CD4-positive, alpha-beta memory T cell (primary cell): ENCODE measurements at regions not wholly inside any gene's neighbourhood (a gene's known extent, or its start where the extent isn't known, plus 50 kb on each side); places are given as distances from the start of the nearest gene placed in this dataset.

Source experiments
- CTCF ChIA-PET: fragments of 350-600 bp; sonication (Branson Sonifier 250); formaldehyde crosslinking; loops from one replicate; lab custom pipeline; 2021; ENCODE audit warnings: inconsistent platforms; ENCODE audit not compliant: partially characterized antibody; lab: Charles Lee
- POLR2A ChIA-PET: fragments of 350-600 bp; sonication (Branson Sonifier 250); formaldehyde crosslinking; loops from one replicate; lab custom pipeline; 2021; ENCODE audit not compliant: partially characterized antibody; lab: Charles Lee
- DNase-seq, 5 donors: peaks; one replicate each; pipeline versions ENCODE4 v3.0.0 to v3.0.0-alpha.2; 2020 to 2022; ENCODE audit warnings: mixed read lengths in 1 of 5
- H3K27ac ChIP-seq: one replicate; pipeline ENCODE4 v1.7.0; 2013; ENCODE audit warnings: low read depth, low read length
- H3K27me3 ChIP-seq: 2 replicates; pipeline ENCODE4 v1.7.0; 2013; ENCODE audit warnings: mild to moderate bottlenecking, low read length, moderate library complexity; ENCODE audit not compliant: insufficient read depth
- H3K36me3 ChIP-seq: 2 replicates; pipeline ENCODE4 v1.7.0; 2013; ENCODE audit warnings: mild to moderate bottlenecking, low read length, moderate library complexity; ENCODE audit not compliant: insufficient read depth
- H3K4me1 ChIP-seq: 2 replicates; pipeline ENCODE4 v1.7.0; 2013; ENCODE audit warnings: mild to moderate bottlenecking, low read length, moderate library complexity; ENCODE audit not compliant: insufficient read depth
- H3K4me3 ChIP-seq, 2 donors: one replicate each; pipeline ENCODE4 v1.7.0; 2013; ENCODE audit warnings: low read length in 2 of 2, mild to moderate bottlenecking in 1 of 2
- H3K9me3 ChIP-seq, 2 donors: one replicate each; pipeline ENCODE4 v1.7.0; 2013; ENCODE audit warnings: low read length in 2 of 2, control low read depth in 1 of 2; ENCODE audit not compliant: control insufficient read depth in 1 of 2
- H3K27ac Mint-ChIP-seq, 7 donors: one replicate each; pipeline ENCODE4 v1.8.0; 2020 to 2021; ENCODE audit warnings: mixed read lengths in 7 of 7, mild to moderate bottlenecking in 6 of 7, inconsistent platforms in 3 of 7, moderate library complexity in 3 of 7
- H3K27me3 Mint-ChIP-seq, 2 donors: one replicate each; pipeline ENCODE4 v1.8.0; 2020 to 2021; ENCODE audit warnings: mixed read lengths in 2 of 2
- H3K36me3 Mint-ChIP-seq, 2 donors: one replicate each; pipeline ENCODE4 v1.8.0; 2020 to 2021; ENCODE audit warnings: mixed read lengths in 2 of 2, inconsistent platforms in 1 of 2, mild to moderate bottlenecking in 1 of 2
- H3K4me1 Mint-ChIP-seq, 4 donors: one replicate each; pipeline ENCODE4 v1.8.0; 2020 to 2021; ENCODE audit warnings: mixed read lengths in 4 of 4, mild to moderate bottlenecking in 1 of 4
- H3K4me3 Mint-ChIP-seq, 8 donors: one replicate each; pipeline ENCODE4 v1.8.0; 2020 to 2021; ENCODE audit warnings: mixed read lengths in 8 of 8, mild to moderate bottlenecking in 7 of 8, moderate library complexity in 6 of 8, inconsistent platforms in 3 of 8
- H3K9me3 Mint-ChIP-seq, 8 donors: one replicate each; pipeline ENCODE4 v1.8.0; 2020 to 2021; ENCODE audit warnings: mixed read lengths in 8 of 8, mild to moderate bottlenecking in 5 of 8, inconsistent platforms in 3 of 8, moderate library complexity in 1 of 8
- intact Hi-C: fragments of 100-400 bp; cut with micrococcal nuclease; formaldehyde crosslinking; loops from one replicate; pipeline ENCODE4 v1.15.1; 2023

GRCh38 chr6:40937491-40937890 is 101.5 kb downstream of the UNC5CL start:
- H3K4me1 Mint-ChIP-seq = no peaks in the 10 kb centered on the region

GRCh38 chr6:40936818-40937251 is 102.2 kb downstream of the UNC5CL start:
- Mint-ChIP-seq H3K27ac (no peak overlapping the region), H3K9me3 (no peaks in the 10 kb centered on the region), H3K27me3 (peaks cover 9 to 11% of the 10 kb centered on the region in 2 donors), H3K4me1 (no peaks in the 10 kb centered on the region), H3K4me3 (no peak overlapping the region), H3K36me3 (no peaks in the 10 kb centered on the region)
- Histone ChIP-seq H3K9me3 (no peaks in the 10 kb centered on the region), H3K36me3 (no peaks in the 10 kb centered on the region), H3K27ac (no peak overlapping the region), H3K4me3 (no peak overlapping the region), H3K27me3 (no peaks in the 10 kb centered on the region), H3K4me1 (no peaks in the 10 kb centered on the region)
- POLR2A ChIA-PET = no interaction called here
- intact Hi-C loops = no loop called here
- DNase-seq = no peak
- CTCF ChIA-PET = interaction anchor here (1.3 kb wide), 1 partner anchor 432 kb away, joined by 3 read pairs; no protein-coding TSS in a partner anchor

More at GRCh38 chr6:40937491-40937890, 101.5 kb downstream of the UNC5CL start:
- POLR2A ChIA-PET = no interaction called here
- no peaks in the 10 kb centered on the region for H3K27me3 ChIP-seq
- H3K9me3 ChIP-seq = no peaks in the 10 kb centered on the region
- Mint-ChIP-seq H3K36me3 (no peaks in the 10 kb centered on the region), H3K9me3 (no peaks in the 10 kb centered on the region), H3K27me3 (peaks cover 9 to 11% of the 10 kb centered on the region in 2 donors), H3K27ac (no peak overlapping the region), H3K4me3 (no peak overlapping the region)
- H3K4me3 ChIP-seq = no peak overlapping the region
- intact Hi-C loops = no loop called here
- no peak for DNase-seq
- no peak overlapping the region for H3K27ac ChIP-seq
- no peaks in the 10 kb centered on the region for H3K36me3 ChIP-seq
- no peaks in the 10 kb centered on the region for H3K4me1 ChIP-seq
- CTCF ChIA-PET = interaction anchor here (1.3 kb wide), 2 partner anchors 13 to 431 kb away, joined by 3 to 5 read pairs; no protein-coding TSS in a partner anchor

GRCh38 chr6:40933864-40934263 is 105.2 kb downstream of the UNC5CL start:
- no peak overlapping the region for H3K27ac Mint-ChIP-seq
- intact Hi-C loops = no loop called here
- H3K27me3 ChIP-seq = no peaks in the 10 kb centered on the region
- no peak for DNase-seq
- no peaks in the 10 kb centered on the region for H3K4me1 Mint-ChIP-seq
- peaks cover 5% of the 10 kb centered on the region in 2 donors for H3K27me3 Mint-ChIP-seq
- H3K36me3 Mint-ChIP-seq = no peaks in the 10 kb centered on the region
- no peak overlapping the region for H3K4me3 Mint-ChIP-seq
- ChIA-PET CTCF (no interaction called here), POLR2A (no interaction called here)
- H3K9me3 Mint-ChIP-seq = no peaks in the 10 kb centered on the region
- H3K27ac ChIP-seq = no peak overlapping the region
- no peaks in the 10 kb centered on the region for H3K36me3 ChIP-seq
- H3K4me3 ChIP-seq = no peak overlapping the region
- no peaks in the 10 kb centered on the region for H3K4me1 ChIP-seq
- no peaks in the 10 kb centered on the region for H3K9me3 ChIP-seq

- no peaks in the 10 kb centered on the region for H3K27me3 ChIP-seq
- DNase-seq = no peak
- intact Hi-C loops = no loop called here
- ChIA-PET POLR2A (no interaction called here), CTCF (no interaction called here)
- Mint-ChIP-seq H3K4me1 (no peaks in the 10 kb centered on the region), H3K9me3 (no peaks in the 10 kb centered on the region), H3K36me3 (no peaks in the 10 kb centered on the region), H3K27me3 (peaks cover 3 to 5% of the 10 kb centered on the region in 2 donors), H3K27ac (no peak overlapping the region), H3K4me3 (no peak overlapping the region)
- no peaks in the 10 kb centered on the region for H3K9me3 ChIP-seq
- H3K36me3 ChIP-seq = no peaks in the 10 kb centered on the region
- H3K4me1 ChIP-seq = no peaks in the 10 kb centered on the region
- H3K27ac ChIP-seq = no peak overlapping the region
- no peak overlapping the region for H3K4me3 ChIP-seq
These were observed 106.1 kb downstream of the UNC5CL start for GRCh38 chr6:40932953-40933352.

GRCh38 chr6:40932366-40932765 is 106.7 kb downstream of the UNC5CL start:
- Mint-ChIP-seq H3K9me3 (no peaks in the 10 kb centered on the region), H3K4me3 (no peak overlapping the region), H3K36me3 (no peaks in the 10 kb centered on the region), H3K27ac (no peak overlapping the region), H3K27me3 (peaks cover 3 to 5% of the 10 kb centered on the region in 2 donors), H3K4me1 (no peaks in the 10 kb centered on the region)
- ChIA-PET CTCF (no interaction called here), POLR2A (no interaction called here)
- no peaks in the 10 kb centered on the region for H3K27me3 ChIP-seq
- no peak for DNase-seq
- H3K36me3 ChIP-seq = no peaks in the 10 kb centered on the region
- no peaks in the 10 kb centered on the region for H3K9me3 ChIP-seq
- intact Hi-C loops = no loop called here
- no peak overlapping the region for H3K4me3 ChIP-seq
- no peak overlapping the region for H3K27ac ChIP-seq
- no peaks in the 10 kb centered on the region for H3K4me1 ChIP-seq

- Mint-ChIP-seq H3K4me1 (no peaks in the 10 kb centered on the region), H3K27me3 (peaks cover 3 to 5% of the 10 kb centered on the region in 2 donors), H3K4me3 (no peak overlapping the region), H3K27ac (no peak overlapping the region), H3K36me3 (no peaks in the 10 kb centered on the region), H3K9me3 (no peaks in the 10 kb centered on the region)
- ChIA-PET CTCF (no interaction called here), POLR2A (no interaction called here)
- no peak overlapping the region for H3K27ac ChIP-seq
- no peaks in the 10 kb centered on the region for H3K4me1 ChIP-seq
- no peak overlapping the region for H3K4me3 ChIP-seq
- H3K9me3 ChIP-seq = no peaks in the 10 kb centered on the region
- no peaks in the 10 kb centered on the region for H3K36me3 ChIP-seq
- H3K27me3 ChIP-seq = no peaks in the 10 kb centered on the region
- intact Hi-C loops = no loop called here
- DNase-seq = no peak
These were observed 107.1 kb downstream of the UNC5CL start for GRCh38 chr6:40931931-40932330.

- no peak overlapping the region for H3K4me3 ChIP-seq
- CTCF ChIA-PET = no interaction called here
- intact Hi-C loops = no loop called here
These were observed 108.5 kb downstream of the UNC5CL start for GRCh38 chr6:40930555-40930954.

GRCh38 chr6:40930045-40930444 is 109.0 kb downstream of the UNC5CL start:
- Histone ChIP-seq H3K36me3 (no peaks in the 10 kb centered on the region), H3K9me3 (no peaks in the 10 kb centered on the region), H3K27ac (no peak overlapping the region), H3K4me3 (no peak overlapping the region), H3K27me3 (no peaks in the 10 kb centered on the region), H3K4me1 (no peaks in the 10 kb centered on the region)
- ChIA-PET CTCF (no interaction called here), POLR2A (no interaction called here)
- intact Hi-C loops = no loop called here
- Mint-ChIP-seq H3K4me3 (no peak overlapping the region), H3K9me3 (no peaks in the 10 kb centered on the region), H3K4me1 (no peaks in the 10 kb centered on the region), H3K27ac (no peak overlapping the region), H3K27me3 (peaks cover 14 to 15% of the 10 kb centered on the region in 2 donors), H3K36me3 (no peaks in the 10 kb centered on the region)
- DNase-seq = no peak

More at GRCh38 chr6:40930555-40930954, 108.5 kb downstream of the UNC5CL start:
- H3K4me3 Mint-ChIP-seq = no peak overlapping the region
- no peaks in the 10 kb centered on the region for H3K4me1 Mint-ChIP-seq
- no peaks in the 10 kb centered on the region for H3K9me3 Mint-ChIP-seq
- POLR2A ChIA-PET = no interaction called here
- Histone ChIP-seq H3K4me1 (no peaks in the 10 kb centered on the region), H3K9me3 (no peaks in the 10 kb centered on the region), H3K36me3 (no peaks in the 10 kb centered on the region), H3K27me3 (no peaks in the 10 kb centered on the region), H3K27ac (no peak overlapping the region)
- H3K27me3 Mint-ChIP-seq = peaks cover 9 to 11% of the 10 kb centered on the region in 2 donors
- DNase-seq = no peak
- H3K36me3 Mint-ChIP-seq = no peaks in the 10 kb centered on the region
- no peak overlapping the region for H3K27ac Mint-ChIP-seq
